ENCODE measurements at regions not wholly inside any gene's neighbourhood (a gene's known extent, or its start where the extent isn't known, plus 50 kb on each side); places are given as distances from the start of the nearest gene placed in this dataset.

GRCh38 chr1:238141353-238141752 lies 250.6 kb upstream of the ZP4 start:
- intact Hi-C loops (cut with micrococcal nuclease): no loop called here
- POLR2A ChIA-PET: no interaction called here
- H4K20me1 ChIP-seq (replicated peaks; ENCODE audit: control insufficient read depth, extremely low read depth, insufficient read depth, low read length): no peaks in the 10 kb centered on the region

More at GRCh38 chr1:238141353-238141752, 250.6 kb upstream of the ZP4 start:
- CTCF ChIA-PET: no interaction called here
- H3K4me1 ChIP-seq (ENCODE audit: control insufficient read depth, extremely low read depth, insufficient read depth, low read length): no peaks in the 10 kb centered on the region
- no peak overlapping the region for H3K4me3 ChIP-seq (replicated peaks in 1 of 3; ENCODE audit: insufficient read depth in 1 of 3, low read depth in 1 of 3, low read length in 3 of 3)
- H3K9me3 ChIP-seq (replicated peaks; ENCODE audit: control insufficient read depth, insufficient read depth, low read length): peaks cover 5% of the 10 kb centered on the region
- no peaks in the 10 kb centered on the region for H3K36me3 ChIP-seq (ENCODE audit: control insufficient read depth in 2 of 2, extremely low read depth in 1 of 2, insufficient read depth in 2 of 2, low read length in 2 of 2)
- H2AFZ ChIP-seq (ENCODE audit: low read depth, low read length): no peak overlapping the region
- H3K9me1 ChIP-seq (replicated peaks; ENCODE audit: control insufficient read depth, extremely low read depth, insufficient read depth, low read length): no peaks in the 10 kb centered on the region
- no peak for DNase-seq (ENCODE audit: low read depth, low spot score)
- H3K9ac ChIP-seq (replicated peaks; ENCODE audit: extremely low read depth, insufficient read depth, low read length): no peak overlapping the region
- TF ChIP-seq FOS (IDR thresholded peaks at IDR 0.05; ENCODE audit: borderline replicate concordance, insufficient read depth, low read length): no peak
- TF ChIP-seq CTCF (IDR thresholded peaks at IDR 0.05; ENCODE audit: extremely low read depth in 1 of 2, insufficient read depth in 1 of 2, low read depth in 1 of 2, low read length in 2 of 2): no peak
- TF ChIP-seq GATA2 (IDR thresholded peaks at IDR 0.05; ENCODE audit: insufficient read depth, insufficient read length, low read depth, low read length): no peak
- no peak for TF ChIP-seq POLR2A (IDR thresholded peaks at IDR 0.05; ENCODE audit: low read depth, low read length)
- no peak for TF ChIP-seq MAX (IDR thresholded peaks at IDR 0.05; ENCODE audit: insufficient read depth, insufficient read length)
- TF ChIP-seq POLR2AphosphoS5 (IDR thresholded peaks at IDR 0.05; ENCODE audit: insufficient read depth, low read depth, low read length): no peak
- no peak for TF ChIP-seq MYC (IDR thresholded peaks at IDR 0.05; ENCODE audit: low read depth, low read length)
- TF ChIP-seq EZH2 (IDR thresholded peaks at IDR 0.05; ENCODE audit: borderline replicate concordance, low read depth, low read length, severe bottlenecking): no peak
- no peak for TF ChIP-seq JUN (IDR thresholded peaks at IDR 0.05; ENCODE audit: borderline replicate concordance, insufficient read depth, insufficient read length, low read depth)
- H3K4me2 ChIP-seq (ENCODE audit: insufficient read depth, low read length): no peak overlapping the region
- no peak overlapping the region for H3K27ac ChIP-seq (ENCODE audit: insufficient read depth, low read depth, low read length)
- H3K79me2 ChIP-seq (ENCODE audit: control insufficient read depth, insufficient read depth, low read length): no peaks in the 10 kb centered on the region
- H3K27me3 ChIP-seq (ENCODE audit: control insufficient read depth in 2 of 2, insufficient read depth in 2 of 2, low read length in 2 of 2): no peaks in the 10 kb centered on the region
- FAIRE-seq: no peak
- dilution Hi-C loops (cut with MboI; ENCODE audit: extremely low pct_ligation_motif_present, low sequenced_read_pairs): no loop called here
- no TSS peak for BruUV-seq (replicated peaks)

All from endothelial cell of umbilical vein (primary cell).